ENCODE measurements at regions not wholly inside any gene's neighbourhood (a gene's known extent, or its start where the extent isn't known, plus 50 kb on each side); places are given as distances from the start of the nearest gene placed in this dataset.
A peak's percentile ranks its signal among the peaks of the same experiment; 100 is the strongest.

- DNase-seq (ENCODE audit: low read depth) = peak; percentile 70
Observed at GRCh38 chr1:212558693-212559480, 49.7 kb upstream of the ATF3 start.
